ENCODE measurements at regions not wholly inside any gene's neighbourhood (a gene's known extent, or its start where the extent isn't known, plus 50 kb on each side); places are given as distances from the start of the nearest gene placed in this dataset.

GRCh38 chr2:155418753-155419152, 720.3 kb downstream of the KCNJ3 start:
- Histone ChIP-seq H3K27ac (ENCODE audit: low read depth, low read length, poor library complexity, severe bottlenecking) (no peak overlapping the region), H3K9me3 (ENCODE audit: low read length) (peaks cover 9% of the 10 kb centered on the region; the same call in 1 of the 2 replicates), H3K9me2 (ENCODE audit: insufficient read depth, low read length) (no peaks in the 10 kb centered on the region), H3K4me3 (ENCODE audit: low read depth, low read length, poor library complexity, severe bottlenecking) (no peak overlapping the region), H3K36me3 (ENCODE audit: insufficient read depth, low read length) (no peaks in the 10 kb centered on the region), H4K20me1 (ENCODE audit: insufficient read depth, low read length) (no peaks in the 10 kb centered on the region), H2AFZ (ENCODE audit: low read length) (no peak overlapping the region), H3K4me1 (ENCODE audit: insufficient read depth, low read length, poor library complexity, severe bottlenecking) (no peaks in the 10 kb centered on the region), H3K79me2 (ENCODE audit: insufficient read depth, low read depth, low read length) (no peaks in the 10 kb centered on the region), H3K4me2 (ENCODE audit: low read length) (no peak overlapping the region)
- BruUV-seq (replicated peaks), result no TSS peak
- TF ChIP-seq EZH2phosphoT487 (IDR thresholded peaks at IDR 0.05; ENCODE audit: borderline replicate concordance, low read depth, low read length), result no peak
- no peak for TF ChIP-seq CTCF (conservative IDR thresholded peaks at IDR 0.05; ENCODE audit: low read length)
- ChIA-PET POLR2A (no interaction called here), CTCF (ENCODE audit: unreplicated experiment) (no interaction called here)
- intact Hi-C loops (cut with micrococcal nuclease; ENCODE audit: unreplicated experiment), result no loop called here
- DNase-seq (ENCODE audit: low spot score), result no peak

DNA sequence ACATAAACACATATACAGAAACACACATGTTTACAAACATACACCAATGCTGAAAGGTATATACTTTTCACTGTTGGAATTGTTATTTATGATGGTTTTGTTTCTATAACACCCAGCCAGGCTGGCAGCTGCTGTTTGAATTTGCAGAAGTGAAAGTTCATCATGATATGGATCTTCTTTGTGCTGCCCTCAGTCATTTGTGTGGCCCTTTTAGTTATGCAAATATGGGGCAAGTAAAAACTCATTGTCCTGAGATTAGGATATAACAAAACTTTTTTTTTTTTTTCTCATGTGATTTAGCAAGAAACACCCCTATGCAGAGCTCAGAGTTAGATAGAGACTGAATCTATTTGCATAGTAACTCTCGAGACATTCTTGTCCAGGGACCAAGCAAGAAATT, 714.1 kb downstream of the KCNJ3 start:
- H3K36me3 ChIP-seq (ENCODE audit: insufficient read depth, low read length), result no peaks in the 10 kb centered on the region
- DNase-seq (ENCODE audit: low spot score), result peak; percentile 78
- H2AFZ ChIP-seq (ENCODE audit: low read length), result peak overlapping the region; percentile 66
- H3K9me2 ChIP-seq (ENCODE audit: insufficient read depth, low read length), result no peaks in the 10 kb centered on the region
- TF ChIP-seq EZH2phosphoT487 (IDR thresholded peaks at IDR 0.05; ENCODE audit: borderline replicate concordance, low read depth, low read length) (no peak), CTCF (conservative IDR thresholded peaks at IDR 0.05; ENCODE audit: low read length) (no peak)
- peaks cover 9% of the 10 kb centered on the region for H3K4me1 ChIP-seq (ENCODE audit: insufficient read depth, low read length, poor library complexity, severe bottlenecking)
- H3K4me2 ChIP-seq (ENCODE audit: low read length), result peak overlapping the region; percentile 56
- H3K4me3 ChIP-seq (ENCODE audit: low read depth, low read length, poor library complexity, severe bottlenecking), result no peak overlapping the region
- H3K79me2 ChIP-seq (ENCODE audit: insufficient read depth, low read depth, low read length), result no peaks in the 10 kb centered on the region
- ChIA-PET POLR2A (interaction anchor here (0.7 to 0.8 kb wide), 3 partner anchors 12 to 33 kb away, joined by 3 to 4 read pairs (median 3); no protein-coding TSS in a partner anchor), CTCF (ENCODE audit: unreplicated experiment) (no interaction called here)
- intact Hi-C loops (cut with micrococcal nuclease; ENCODE audit: unreplicated experiment), result no loop called here
- no TSS peak for BruUV-seq (replicated peaks)
- H3K27ac ChIP-seq (ENCODE audit: low read depth, low read length, poor library complexity, severe bottlenecking), result peak overlapping the region; percentile 40
- H3K9me3 ChIP-seq (ENCODE audit: low read length), result peaks cover 9% of the 10 kb centered on the region; the same call in 1 of the 2 replicates
- H4K20me1 ChIP-seq (ENCODE audit: insufficient read depth, low read length), result no peaks in the 10 kb centered on the region

- no peaks in the 10 kb centered on the region for H3K9me2 ChIP-seq (ENCODE audit: insufficient read depth, low read length)
- H3K36me3 ChIP-seq (ENCODE audit: insufficient read depth, low read length), result no peaks in the 10 kb centered on the region
- intact Hi-C loops (cut with micrococcal nuclease; ENCODE audit: unreplicated experiment), result no loop called here
- no peak overlapping the region for H3K4me3 ChIP-seq (ENCODE audit: low read depth, low read length, poor library complexity, severe bottlenecking)
- CTCF ChIA-PET (ENCODE audit: unreplicated experiment), result no interaction called here
- no peak for TF ChIP-seq EZH2phosphoT487 (IDR thresholded peaks at IDR 0.05; ENCODE audit: borderline replicate concordance, low read depth, low read length)
- no peak for TF ChIP-seq CTCF (conservative IDR thresholded peaks at IDR 0.05; ENCODE audit: low read length)
- BruUV-seq (replicated peaks), result no TSS peak
- H2AFZ ChIP-seq (ENCODE audit: low read length), result no peak overlapping the region
- no peaks in the 10 kb centered on the region for H3K79me2 ChIP-seq (ENCODE audit: insufficient read depth, low read depth, low read length)
- no peak overlapping the region for H3K4me2 ChIP-seq (ENCODE audit: low read length)
- no peaks in the 10 kb centered on the region for H3K4me1 ChIP-seq (ENCODE audit: insufficient read depth, low read length, poor library complexity, severe bottlenecking)
- POLR2A ChIA-PET, result no interaction called here
- H4K20me1 ChIP-seq (ENCODE audit: insufficient read depth, low read length), result no peaks in the 10 kb centered on the region
- 0 out of 2 replicates have a peak, but pooled peaks cover 12% of the 10 kb centered on the region for H3K9me3 ChIP-seq (ENCODE audit: low read length)
- DNase-seq (ENCODE audit: low spot score), result peak; percentile 2
- no peak overlapping the region for H3K27ac ChIP-seq (ENCODE audit: low read depth, low read length, poor library complexity, severe bottlenecking)
Measured at GRCh38 chr2:155404433-155405002, 706.0 kb downstream of the KCNJ3 start.
